ENCODE measurements at regions not wholly inside any gene's neighbourhood (a gene's known extent, or its start where the extent isn't known, plus 50 kb on each side); places are given as distances from the start of the nearest gene placed in this dataset.

DNA sequence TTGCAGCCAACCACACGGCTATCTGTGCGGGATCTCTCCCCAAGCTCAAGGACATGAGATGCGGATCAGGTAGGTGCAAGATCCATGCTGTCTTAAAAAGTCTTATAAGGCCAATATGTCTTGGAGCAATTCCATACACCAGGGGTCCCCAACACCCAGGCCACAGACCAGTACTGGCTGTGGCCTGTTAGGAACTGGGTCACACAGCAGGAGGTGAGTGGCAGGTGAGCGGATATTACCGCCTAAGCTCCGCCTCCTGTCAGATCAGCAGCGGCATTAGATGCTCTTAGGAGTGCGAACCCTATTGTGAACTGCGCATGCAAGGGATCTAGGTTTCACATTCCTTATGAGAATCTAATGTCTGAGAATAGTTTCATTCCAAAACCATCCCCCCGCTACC lies 68.8 kb upstream of the ZNF599 start:
- DNase-seq (ENCODE audit: low spot score) = peak; percentile 17
- Histone ChIP-seq H3K27ac (no peak overlapping the region), H2AFZ (replicated peaks) (no peak overlapping the region), H3K4me3 (no peak overlapping the region), H3K4me1 (no peaks in the 10 kb centered on the region), H3F3A (ENCODE audit: low read depth) (no peaks in the 10 kb centered on the region), H3K9me3 (ENCODE audit: low read depth) (no peaks in the 10 kb centered on the region), H3K79me2 (ENCODE audit: low read depth) (no peaks in the 10 kb centered on the region), H3K4me2 (no peak overlapping the region), H3K36me3 (no peaks in the 10 kb centered on the region), H3K27me3 (peaks cover 34% of the 10 kb centered on the region), H4K20me1 (ENCODE audit: low read depth) (peaks cover 16% of the 10 kb centered on the region), H3K9ac (no peak overlapping the region)
- no peaks in the 10 kb centered on the region for H3K27me3 Mint-ChIP-seq (ENCODE audit: insufficient read depth, low read depth)
- H3K36me3 Mint-ChIP-seq = no peaks in the 10 kb centered on the region
- H3K27ac Mint-ChIP-seq = no peak overlapping the region
- H3K9me3 Mint-ChIP-seq = peaks cover 7% of the 10 kb centered on the region
- TF ChIP-seq EZH2phosphoT487 (IDR thresholded peaks at IDR 0.05) = no peak
- TF ChIP-seq, protein P1, sequence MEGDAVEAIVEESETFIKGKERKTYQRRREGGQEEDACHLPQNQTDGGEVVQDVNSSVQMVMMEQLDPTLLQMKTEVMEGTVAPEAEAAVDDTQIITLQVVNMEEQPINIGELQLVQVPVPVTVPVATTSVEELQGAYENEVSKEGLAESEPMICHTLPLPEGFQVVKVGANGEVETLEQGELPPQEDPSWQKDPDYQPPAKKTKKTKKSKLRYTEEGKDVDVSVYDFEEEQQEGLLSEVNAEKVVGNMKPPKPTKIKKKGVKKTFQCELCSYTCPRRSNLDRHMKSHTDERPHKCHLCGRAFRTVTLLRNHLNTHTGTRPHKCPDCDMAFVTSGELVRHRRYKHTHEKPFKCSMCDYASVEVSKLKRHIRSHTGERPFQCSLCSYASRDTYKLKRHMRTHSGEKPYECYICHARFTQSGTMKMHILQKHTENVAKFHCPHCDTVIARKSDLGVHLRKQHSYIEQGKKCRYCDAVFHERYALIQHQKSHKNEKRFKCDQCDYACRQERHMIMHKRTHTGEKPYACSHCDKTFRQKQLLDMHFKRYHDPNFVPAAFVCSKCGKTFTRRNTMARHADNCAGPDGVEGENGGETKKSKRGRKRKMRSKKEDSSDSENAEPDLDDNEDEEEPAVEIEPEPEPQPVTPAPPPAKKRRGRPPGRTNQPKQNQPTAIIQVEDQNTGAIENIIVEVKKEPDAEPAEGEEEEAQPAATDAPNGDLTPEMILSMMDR (IDR thresholded peaks at IDR 0.05) = no peak
- no peak for TF ChIP-seq EZH2 (IDR thresholded peaks at IDR 0.05)
- no peaks in the 10 kb centered on the region for H3K4me1 Mint-ChIP-seq
- no peak overlapping the region for H3K4me3 Mint-ChIP-seq

DNA sequence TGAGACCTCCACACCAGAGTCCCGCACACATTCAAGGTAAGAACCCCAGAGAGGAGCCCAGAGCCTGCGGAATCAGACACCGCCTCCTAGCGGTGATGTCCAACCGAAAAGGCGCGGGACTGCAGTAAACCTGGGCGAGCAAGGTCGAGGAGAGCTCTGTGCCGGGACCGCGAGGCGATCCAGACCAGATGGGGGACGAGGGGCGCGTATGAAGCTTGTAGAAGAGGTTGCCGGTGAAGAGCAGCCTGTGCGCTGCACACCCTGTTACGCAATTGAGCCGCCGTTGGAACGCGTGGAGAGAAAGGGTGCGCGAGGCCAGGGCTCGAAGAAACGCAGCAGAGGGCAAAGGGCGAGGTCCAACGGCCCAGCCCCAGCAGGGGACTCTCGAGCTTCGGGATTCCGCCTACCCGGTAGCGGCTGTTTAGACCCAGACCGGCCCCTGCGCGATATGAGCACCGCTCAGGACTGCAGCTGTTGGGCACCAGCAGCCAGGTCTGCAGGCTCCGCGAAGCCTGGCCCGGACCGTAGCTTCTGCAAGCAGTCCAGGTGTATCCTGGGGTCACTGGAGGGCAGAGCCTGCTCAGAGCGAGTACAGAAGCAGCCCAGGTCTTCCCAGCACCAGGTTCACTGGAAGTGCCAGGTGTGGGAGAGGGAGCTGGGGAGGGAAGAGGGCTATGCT lies 65.9 kb upstream of the ZNF599 start:
- TF ChIP-seq, protein P1 (IDR thresholded peaks at IDR 0.05) = peak; percentile 62
- TF ChIP-seq EZH2 (IDR thresholded peaks at IDR 0.05) = no peak
- TF ChIP-seq EZH2phosphoT487 (IDR thresholded peaks at IDR 0.05) = no peak
- H3K79me2 ChIP-seq (ENCODE audit: low read depth) = no peaks in the 10 kb centered on the region
- H3K9me3 ChIP-seq (ENCODE audit: low read depth) = no peaks in the 10 kb centered on the region
- Mint-ChIP-seq H3K4me3 (no peak overlapping the region), H3K27me3 (ENCODE audit: insufficient read depth, low read depth) (no peaks in the 10 kb centered on the region), H3K36me3 (no peaks in the 10 kb centered on the region), H3K4me1 (no peaks in the 10 kb centered on the region), H3K27ac (no peak overlapping the region), H3K9me3 (peaks cover 7% of the 10 kb centered on the region)
- no peaks in the 10 kb centered on the region for H3K36me3 ChIP-seq
- peak overlapping the region; percentile 41 for H3K4me3 ChIP-seq
- peak; percentile 72 for DNase-seq (ENCODE audit: low spot score)
- H3F3A ChIP-seq (ENCODE audit: low read depth) = no peaks in the 10 kb centered on the region
- no peak overlapping the region for H3K9ac ChIP-seq
- H3K27me3 ChIP-seq = peaks cover 30% of the 10 kb centered on the region
- H4K20me1 ChIP-seq (ENCODE audit: low read depth) = peaks cover 13% of the 10 kb centered on the region
- no peak overlapping the region for H3K27ac ChIP-seq
- H2AFZ ChIP-seq (replicated peaks) = peak overlapping the region; percentile 94
- H3K4me2 ChIP-seq = peak overlapping the region; percentile 75
- no peaks in the 10 kb centered on the region for H3K4me1 ChIP-seq

DNA sequence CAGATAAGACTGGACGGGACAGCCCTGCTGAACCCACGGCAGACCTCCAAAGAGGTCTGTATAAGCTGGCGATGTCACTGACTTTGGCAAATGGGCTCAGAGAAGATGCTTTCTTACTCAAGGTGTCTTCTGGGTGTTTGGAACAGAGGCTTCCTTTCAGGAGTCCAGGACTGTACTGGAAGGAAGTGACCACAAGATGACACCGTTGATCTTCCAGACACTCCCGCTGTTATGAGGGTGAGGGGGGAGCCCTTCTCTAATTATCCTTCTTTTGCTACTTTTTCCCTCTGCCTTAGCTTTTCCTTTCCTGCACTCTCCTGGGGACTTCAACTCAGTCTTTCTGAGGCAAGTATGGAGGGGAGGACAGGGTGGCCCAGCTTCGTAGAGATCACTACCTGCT lies 65.2 kb upstream of the ZNF599 start:
- Mint-ChIP-seq H3K36me3 (no peaks in the 10 kb centered on the region), H3K27ac (no peak overlapping the region), H3K9me3 (peaks cover 7% of the 10 kb centered on the region), H3K27me3 (ENCODE audit: insufficient read depth, low read depth) (no peaks in the 10 kb centered on the region), H3K4me3 (no peak overlapping the region), H3K4me1 (no peaks in the 10 kb centered on the region)
- no peaks in the 10 kb centered on the region for H3K79me2 ChIP-seq (ENCODE audit: low read depth)
- TF ChIP-seq EZH2 (IDR thresholded peaks at IDR 0.05) (no peak), EZH2phosphoT487 (IDR thresholded peaks at IDR 0.05) (no peak)
- TF ChIP-seq, protein P1 (IDR thresholded peaks at IDR 0.05) = no peak
- no peak overlapping the region for H3K9ac ChIP-seq
- H4K20me1 ChIP-seq (ENCODE audit: low read depth) = peaks cover 10% of the 10 kb centered on the region
- H3K27ac ChIP-seq = no peak overlapping the region
- H3K4me1 ChIP-seq = no peaks in the 10 kb centered on the region
- no peaks in the 10 kb centered on the region for H3K36me3 ChIP-seq
- peaks cover 24% of the 10 kb centered on the region for H3K27me3 ChIP-seq
- H3K4me2 ChIP-seq = peak overlapping the region; percentile 75
- H2AFZ ChIP-seq (replicated peaks) = peak overlapping the region; percentile 94
- peak; percentile 49 for DNase-seq (ENCODE audit: low spot score)
- no peaks in the 10 kb centered on the region for H3F3A ChIP-seq (ENCODE audit: low read depth)
- no peaks in the 10 kb centered on the region for H3K9me3 ChIP-seq (ENCODE audit: low read depth)
- H3K4me3 ChIP-seq = peak overlapping the region; percentile 41

Measured in neural progenitor cell (in vitro differentiated cells).